HepG2 (cell line): ENCODE measurements at regions not wholly inside any gene's neighbourhood (a gene's known extent, or its start where the extent isn't known, plus 50 kb on each side); places are given as distances from the start of the nearest gene placed in this dataset.

ENCODE experiments used
- ATF7 ChIP-seq, 2 experiments: fragments of 450-650 bp in 1 of 2; sonication (generic) in 1 of 2; formaldehyde crosslinking in 1 of 2; IDR thresholded peaks; 2 replicates each; pipeline versions ENCODE4 v1.4.0 to v1.6.1; 2016 to 2020; ENCODE audit warnings: antibody characterized with exemption in 1 of 2, mild to moderate bottlenecking in 1 of 2, missing genetic modification reagents in 1 of 2
- CEBPB ChIP-seq: IDR thresholded peaks from 2 replicates; pipeline ENCODE4 v1.6.1; 2011; ENCODE audit warnings: low read depth, low read length, improper control_type of control experiment, borderline replicate concordance
- CEBPG ChIP-seq: IDR thresholded peaks from 2 replicates; pipeline ENCODE4 v1.6.1; 2016
- CREB1 ChIP-seq, 2 experiments: fragments of 450-650 bp in 1 of 2; IDR thresholded peaks; 2 replicates each; pipeline ENCODE4 v1.6.1; 2016 to 2017; ENCODE audit warnings: control low read depth in 1 of 2, mild to moderate bottlenecking in 1 of 2, missing compliant biosample characterization in 1 of 2, missing genetic modification characterization in 1 of 2
- DMAP1 ChIP-seq: IDR thresholded peaks from 2 replicates; pipeline ENCODE4 v1.6.1; 2016
- DRAP1 ChIP-seq: IDR thresholded peaks from 2 replicates; pipeline ENCODE4 v1.6.1; 2016; ENCODE audit warnings: missing genetic modification reagents, missing compliant biosample characterization
- ELF4 ChIP-seq: sonication (generic); formaldehyde crosslinking; IDR thresholded peaks from 2 replicates; pipeline ENCODE4 v1.5.0; 2020; ENCODE audit warnings: missing genetic modification reagents, mild to moderate bottlenecking, moderate library complexity, borderline replicate concordance
- KLF6 ChIP-seq: IDR thresholded peaks from 2 replicates; pipeline ENCODE4 v1.8.0; 2016; ENCODE audit warnings: missing biosample characterization, missing genetic modification reagents
- MNT ChIP-seq: fragments of 450-650 bp; IDR thresholded peaks from 2 replicates; pipeline ENCODE4 v1.6.1; 2016
- NFE2L2 ChIP-seq: fragments of 150-350 bp; IDR thresholded peaks from 2 replicates; pipeline ENCODE4 v1.6.1; 2014; ENCODE audit warnings: low read length
- RAD51 ChIP-seq: fragments of 450-650 bp; IDR thresholded peaks from 2 replicates; pipeline ENCODE4 v1.6.1; 2016; ENCODE audit warnings: borderline replicate concordance
- XBP1 ChIP-seq: sonication (generic); formaldehyde crosslinking; IDR thresholded peaks from 2 replicates; pipeline ENCODE4 v1.5.0; 2020; ENCODE audit warnings: missing genetic modification reagents
- ZBTB21 ChIP-seq: sonication (generic); formaldehyde crosslinking; IDR thresholded peaks from 2 replicates; pipeline ENCODE4 v1.4.0; 2020; ENCODE audit warnings: missing genetic modification reagents
- ZC3H13 ChIP-seq: sonication (generic); formaldehyde crosslinking; IDR thresholded peaks from 2 replicates; pipeline ENCODE4 v1.8.1; 2023; ENCODE audit warnings: mild to moderate bottlenecking, missing genetic modification reagents, moderate library complexity
- ZNF207 ChIP-seq: fragments of 450-650 bp; IDR thresholded peaks from 2 replicates; pipeline ENCODE4 v1.6.1; 2016; ENCODE audit warnings: antibody characterized with exemption, borderline replicate concordance
- ZNF678 ChIP-seq: sonication (generic); formaldehyde crosslinking; IDR thresholded peaks from 2 replicates; pipeline ENCODE4 v1.4.0; 2020; ENCODE audit warnings: mild to moderate bottlenecking, missing genetic modification reagents
- ZNF737 ChIP-seq: sonication (generic); formaldehyde crosslinking; IDR thresholded peaks from 2 replicates; pipeline ENCODE4 v1.5.0; 2020; ENCODE audit warnings: missing genetic modification reagents, mild to moderate bottlenecking, borderline replicate concordance
- ZNF740 ChIP-seq: sonication (generic); formaldehyde crosslinking; IDR thresholded peaks from 2 replicates; pipeline ENCODE4 v1.4.0; 2020; ENCODE audit warnings: missing genetic modification reagents
- ZNF780A ChIP-seq: sonication (generic); formaldehyde crosslinking; IDR thresholded peaks from 2 replicates; pipeline ENCODE4 v1.8.0; 2022; ENCODE audit warnings: mild to moderate bottlenecking, missing genetic modification reagents, moderate library complexity
- ZNF788 ChIP-seq: sonication (generic); formaldehyde crosslinking; IDR thresholded peaks from 2 replicates; pipeline ENCODE4 v1.5.0; 2020; ENCODE audit warnings: mild to moderate bottlenecking, missing genetic modification reagents, borderline replicate concordance
- ZSCAN30 ChIP-seq: sonication (generic); formaldehyde crosslinking; IDR thresholded peaks from 2 replicates; pipeline ENCODE4 v1.5.0; 2020; ENCODE audit warnings: mild to moderate bottlenecking, missing genetic modification reagents
- ZSCAN9 ChIP-seq: IDR thresholded peaks from 2 replicates; pipeline ENCODE4 v1.6.1; 2016; ENCODE audit warnings: borderline replicate concordance
- TF ChIP-seq, protein P1 (sequence below): sonication (generic); formaldehyde crosslinking; IDR thresholded peaks from 2 replicates; pipeline ENCODE4; 2020; ENCODE audit warnings: missing genetic modification reagents, mild to moderate bottlenecking, borderline replicate concordance
- TF ChIP-seq, protein P2 (sequence below): sonication (generic); formaldehyde crosslinking; IDR thresholded peaks from 2 replicates; pipeline ENCODE4 v1.4.0; 2020; ENCODE audit warnings: missing genetic modification reagents

DNA sequence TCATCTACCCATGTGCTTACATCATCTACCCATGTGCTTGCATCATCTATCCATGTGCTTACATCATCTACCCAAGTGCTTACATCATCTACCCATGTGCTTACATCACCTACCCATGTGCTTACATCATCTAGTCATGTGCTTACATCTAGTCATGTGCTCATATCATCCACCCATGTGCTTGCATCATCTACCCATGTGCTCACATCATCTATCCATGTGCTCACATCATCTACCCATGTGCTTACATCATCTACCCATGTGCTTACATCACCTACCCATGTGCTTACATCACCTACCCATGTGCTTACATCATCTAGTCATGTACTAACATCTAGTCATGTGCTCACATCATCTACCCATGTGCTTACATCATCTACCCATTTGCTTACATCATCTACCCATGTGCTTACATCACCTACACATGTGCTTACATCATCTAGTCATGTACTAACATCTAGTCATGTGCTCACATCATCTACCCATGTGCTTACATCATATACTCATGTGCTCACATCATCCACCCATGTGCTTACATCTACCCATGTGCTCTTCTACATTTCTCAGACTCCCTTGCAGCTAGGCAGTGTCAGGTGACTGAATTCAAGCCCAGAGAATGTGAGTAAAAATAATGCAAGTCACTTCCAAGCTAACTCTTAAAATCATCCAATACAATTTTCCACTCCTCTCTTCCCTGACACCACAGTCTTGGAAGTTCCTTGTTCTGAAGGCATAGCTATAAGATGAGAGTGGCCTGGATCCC, 196.8 kb downstream of the CBLN1 start (continued):
- TF ChIP-seq, protein P1, sequence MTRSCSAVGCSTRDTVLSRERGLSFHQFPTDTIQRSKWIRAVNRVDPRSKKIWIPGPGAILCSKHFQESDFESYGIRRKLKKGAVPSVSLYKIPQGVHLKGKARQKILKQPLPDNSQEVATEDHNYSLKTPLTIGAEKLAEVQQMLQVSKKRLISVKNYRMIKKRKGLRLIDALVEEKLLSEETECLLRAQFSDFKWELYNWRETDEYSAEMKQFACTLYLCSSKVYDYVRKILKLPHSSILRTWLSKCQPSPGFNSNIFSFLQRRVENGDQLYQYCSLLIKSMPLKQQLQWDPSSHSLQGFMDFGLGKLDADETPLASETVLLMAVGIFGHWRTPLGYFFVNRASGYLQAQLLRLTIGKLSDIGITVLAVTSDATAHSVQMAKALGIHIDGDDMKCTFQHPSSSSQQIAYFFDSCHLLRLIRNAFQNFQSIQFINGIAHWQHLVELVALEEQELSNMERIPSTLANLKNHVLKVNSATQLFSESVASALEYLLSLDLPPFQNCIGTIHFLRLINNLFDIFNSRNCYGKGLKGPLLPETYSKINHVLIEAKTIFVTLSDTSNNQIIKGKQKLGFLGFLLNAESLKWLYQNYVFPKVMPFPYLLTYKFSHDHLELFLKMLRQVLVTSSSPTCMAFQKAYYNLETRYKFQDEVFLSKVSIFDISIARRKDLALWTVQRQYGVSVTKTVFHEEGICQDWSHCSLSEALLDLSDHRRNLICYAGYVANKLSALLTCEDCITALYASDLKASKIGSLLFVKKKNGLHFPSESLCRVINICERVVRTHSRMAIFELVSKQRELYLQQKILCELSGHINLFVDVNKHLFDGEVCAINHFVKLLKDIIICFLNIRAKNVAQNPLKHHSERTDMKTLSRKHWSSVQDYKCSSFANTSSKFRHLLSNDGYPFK (CRISPR knock-in tag) = no peak
- TF ChIP-seq, protein P2, sequence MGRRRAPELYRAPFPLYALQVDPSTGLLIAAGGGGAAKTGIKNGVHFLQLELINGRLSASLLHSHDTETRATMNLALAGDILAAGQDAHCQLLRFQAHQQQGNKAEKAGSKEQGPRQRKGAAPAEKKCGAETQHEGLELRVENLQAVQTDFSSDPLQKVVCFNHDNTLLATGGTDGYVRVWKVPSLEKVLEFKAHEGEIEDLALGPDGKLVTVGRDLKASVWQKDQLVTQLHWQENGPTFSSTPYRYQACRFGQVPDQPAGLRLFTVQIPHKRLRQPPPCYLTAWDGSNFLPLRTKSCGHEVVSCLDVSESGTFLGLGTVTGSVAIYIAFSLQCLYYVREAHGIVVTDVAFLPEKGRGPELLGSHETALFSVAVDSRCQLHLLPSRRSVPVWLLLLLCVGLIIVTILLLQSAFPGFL (CRISPR knock-in tag) = no peak
- TF ChIP-seq ZBTB21 (CRISPR knock-in tag) (peak; percentile 20; the same call in 1 of the 2 replicates), NFE2L2 (0 out of 2 replicates have a peak, but pooled peaks have one; percentile 11), CEBPG (CRISPR knock-in tag) (peak; percentile 9; the same call in 1 of the 2 replicates), RAD51 (0 out of 2 replicates have a peak, but pooled peaks have one; percentile 4), DRAP1 (CRISPR knock-in tag) (no peak), ZNF207 (no peak), ZSCAN9 (CRISPR knock-in tag) (no peak), XBP1 (CRISPR knock-in tag) (no peak), ZSCAN30 (CRISPR knock-in tag) (no peak), KLF6 (CRISPR knock-in tag) (no peak), ZNF740 (CRISPR knock-in tag) (no peak), ZC3H13 (no peak), ATF7 (IDR thresholded peaks at IDR 0.05) (peak; percentile 77), ATF7 (CRISPR knock-in tag; IDR thresholded peaks at IDR 0.05) (no peak), CEBPB (peak; percentile 81), ELF4 (CRISPR knock-in tag) (no peak), ZNF780A (0 out of 2 replicates have a peak, but pooled peaks have one; percentile 35), ZNF788 (CRISPR knock-in tag) (no peak), CREB1 (IDR thresholded peaks at IDR 0.05) (peak; percentile 49; the same call in 1 of the 2 replicates), CREB1 (CRISPR knock-in tag; IDR thresholded peaks at IDR 0.05) (no peak), ZNF678 (CRISPR knock-in tag) (no peak), ZNF737 (CRISPR knock-in tag) (no peak), DMAP1 (CRISPR knock-in tag) (no peak), MNT (peak; percentile 100)
